ENCODE measurements at regions not wholly inside any gene's neighbourhood (a gene's known extent, or its start where the extent isn't known, plus 50 kb on each side); places are given as distances from the start of the nearest gene placed in this dataset.

GRCh38 chr11:112610996-112611750, 350.0 kb upstream of the NCAM1 start:
- no peak for TF ChIP-seq CTCF (IDR thresholded peaks at IDR 0.05)
- TF ChIP-seq POLR2AphosphoS5 (IDR thresholded peaks at IDR 0.05) = no peak

Data from breast epithelium (tissue), 3 donors.